Fibroblast of the aortic adventitia (primary cell): ENCODE measurements at regions not wholly inside any gene's neighbourhood (a gene's known extent, or its start where the extent isn't known, plus 50 kb on each side); places are given as distances from the start of the nearest gene placed in this dataset.

Experiments used
- DNase-seq: peaks from one replicate; pipeline ENCODE4 v3.0.0-alpha.2; 2010; ENCODE audit warnings: low read depth
- H3K4me3 ChIP-seq: 2 replicates; pipeline ENCODE4 v1.5.1; 2011; ENCODE audit warnings: low read depth, mild to moderate bottlenecking, control low read depth, low read length, moderate library complexity
- CTCF ChIP-seq: IDR thresholded peaks from 2 replicates; pipeline ENCODE4 v1.5.1; 2011; ENCODE audit warnings: mild to moderate bottlenecking, low read length, control low read depth, inconsistent platforms; ENCODE audit not compliant: insufficient read depth

- no peak for DNase-seq
- no peak overlapping the region for H3K4me3 ChIP-seq
- TF ChIP-seq CTCF, result no peak
Observed at GRCh38 chr12:5227708-5228373, 184.2 kb downstream of the KCNA5 start.

- DNase-seq, result no peak
- TF ChIP-seq CTCF, result no peak
- H3K4me3 ChIP-seq, result no peak overlapping the region
Observed at GRCh38 chr12:5230156-5230555, 186.5 kb downstream of the KCNA5 start.

- no peak overlapping the region for H3K4me3 ChIP-seq
- DNase-seq, result no peak
- no peak for TF ChIP-seq CTCF
Observed at GRCh38 chr12:5230861-5231260, 187.2 kb downstream of the KCNA5 start.

GRCh38 chr12:5232291-5232690, 188.6 kb downstream of the KCNA5 start:
- DNase-seq, result no peak
- H3K4me3 ChIP-seq, result no peak overlapping the region
- TF ChIP-seq CTCF, result no peak

GRCh38 chr12:5232826-5233500, 189.3 kb downstream of the KCNA5 start:
- no peak for TF ChIP-seq CTCF
- no peak overlapping the region for H3K4me3 ChIP-seq
- no peak for DNase-seq

- DNase-seq, result no peak
- no peak overlapping the region for H3K4me3 ChIP-seq
- TF ChIP-seq CTCF, result no peak
Observed at GRCh38 chr12:5236022-5236640, 192.5 kb downstream of the KCNA5 start.
